ENCODE measurements at regions not wholly inside any gene's neighbourhood (a gene's known extent, or its start where the extent isn't known, plus 50 kb on each side); places are given as distances from the start of the nearest gene placed in this dataset.

DNA sequence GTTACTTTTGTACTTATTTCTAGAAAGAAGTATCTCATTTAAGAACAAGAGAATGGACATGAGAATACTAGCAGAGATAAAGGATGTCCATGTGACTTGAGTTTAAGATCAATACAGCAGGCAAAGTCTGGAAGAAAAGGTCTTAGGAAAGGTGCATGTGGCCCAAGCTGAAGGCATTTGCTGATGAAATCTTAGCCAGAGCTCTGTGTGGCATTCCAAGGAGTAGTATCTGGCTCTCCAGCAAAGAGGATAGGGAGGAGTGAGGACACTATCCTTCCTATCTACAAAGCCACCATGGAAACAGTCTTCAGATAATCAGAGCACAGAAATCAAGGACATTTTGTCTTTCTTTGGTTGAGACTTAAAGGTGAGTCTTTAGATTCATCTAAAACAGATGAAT, 244.1 kb upstream of the RGMB start:
- no TSS peak for BruUV-seq (replicated peaks)
- ChIA-PET CTCF (no interaction called here), POLR2A (no interaction called here)
- no peaks in the 10 kb centered on the region for H3K9me3 ChIP-seq
- TF ChIP-seq, protein P1, sequence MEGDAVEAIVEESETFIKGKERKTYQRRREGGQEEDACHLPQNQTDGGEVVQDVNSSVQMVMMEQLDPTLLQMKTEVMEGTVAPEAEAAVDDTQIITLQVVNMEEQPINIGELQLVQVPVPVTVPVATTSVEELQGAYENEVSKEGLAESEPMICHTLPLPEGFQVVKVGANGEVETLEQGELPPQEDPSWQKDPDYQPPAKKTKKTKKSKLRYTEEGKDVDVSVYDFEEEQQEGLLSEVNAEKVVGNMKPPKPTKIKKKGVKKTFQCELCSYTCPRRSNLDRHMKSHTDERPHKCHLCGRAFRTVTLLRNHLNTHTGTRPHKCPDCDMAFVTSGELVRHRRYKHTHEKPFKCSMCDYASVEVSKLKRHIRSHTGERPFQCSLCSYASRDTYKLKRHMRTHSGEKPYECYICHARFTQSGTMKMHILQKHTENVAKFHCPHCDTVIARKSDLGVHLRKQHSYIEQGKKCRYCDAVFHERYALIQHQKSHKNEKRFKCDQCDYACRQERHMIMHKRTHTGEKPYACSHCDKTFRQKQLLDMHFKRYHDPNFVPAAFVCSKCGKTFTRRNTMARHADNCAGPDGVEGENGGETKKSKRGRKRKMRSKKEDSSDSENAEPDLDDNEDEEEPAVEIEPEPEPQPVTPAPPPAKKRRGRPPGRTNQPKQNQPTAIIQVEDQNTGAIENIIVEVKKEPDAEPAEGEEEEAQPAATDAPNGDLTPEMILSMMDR (IDR thresholded peaks at IDR 0.05; ENCODE audit: insufficient read depth in 1 of 2, low read depth in 1 of 2, low read length in 1 of 2, severe bottlenecking in 1 of 2, unreplicated experiment in 1 of 2) = no peak
- H3K4me3 ChIP-seq (ENCODE audit: low read depth, low read length) = no peak overlapping the region
- H3K4me3 Mint-ChIP-seq (ENCODE audit: unreplicated experiment) = no peak overlapping the region
- intact Hi-C loops (cut with micrococcal nuclease; ENCODE audit: unreplicated experiment) = no loop called here
- H3K36me3 ChIP-seq (ENCODE audit: control insufficient read depth, insufficient read depth, low read length) = no peaks in the 10 kb centered on the region
- peaks cover 8% of the 10 kb centered on the region for H3K4me1 Mint-ChIP-seq (ENCODE audit: low read depth, unreplicated experiment)
- no peak for DNase-seq
- H3K27me3 Mint-ChIP-seq (ENCODE audit: insufficient read depth, unreplicated experiment) = no peaks in the 10 kb centered on the region
- H3K36me3 Mint-ChIP-seq (ENCODE audit: insufficient read depth, unreplicated experiment) = no peaks in the 10 kb centered on the region
- H3K27ac Mint-ChIP-seq (ENCODE audit: unreplicated experiment) = no peak overlapping the region
- no peaks in the 10 kb centered on the region for H3K9me3 Mint-ChIP-seq (ENCODE audit: unreplicated experiment)
- no peaks in the 10 kb centered on the region for H3K27me3 ChIP-seq (replicated peaks; ENCODE audit: control insufficient read depth, insufficient read depth, low read length)
- H3K4me1 ChIP-seq = no peaks in the 10 kb centered on the region

- Mint-ChIP-seq H3K4me1 (ENCODE audit: low read depth, unreplicated experiment) (peaks cover 8% of the 10 kb centered on the region), H3K27me3 (ENCODE audit: insufficient read depth, unreplicated experiment) (no peaks in the 10 kb centered on the region), H3K36me3 (ENCODE audit: insufficient read depth, unreplicated experiment) (no peaks in the 10 kb centered on the region), H3K27ac (ENCODE audit: unreplicated experiment) (no peak overlapping the region), H3K9me3 (ENCODE audit: unreplicated experiment) (no peaks in the 10 kb centered on the region), H3K4me3 (ENCODE audit: unreplicated experiment) (no peak overlapping the region)
- Histone ChIP-seq H3K36me3 (ENCODE audit: control insufficient read depth, insufficient read depth, low read length) (no peaks in the 10 kb centered on the region), H3K4me1 (no peaks in the 10 kb centered on the region), H3K4me3 (ENCODE audit: low read depth, low read length) (no peak overlapping the region), H3K27me3 (replicated peaks; ENCODE audit: control insufficient read depth, insufficient read depth, low read length) (no peaks in the 10 kb centered on the region), H3K9me3 (no peaks in the 10 kb centered on the region)
- POLR2A ChIA-PET = no interaction called here
- TF ChIP-seq, protein P1 (IDR thresholded peaks at IDR 0.05; ENCODE audit: insufficient read depth in 1 of 2, low read depth in 1 of 2, low read length in 1 of 2, severe bottlenecking in 1 of 2, unreplicated experiment in 1 of 2) = no peak
- CTCF ChIA-PET = no interaction called here
- intact Hi-C loops (cut with micrococcal nuclease; ENCODE audit: unreplicated experiment) = no loop called here
- no TSS peak for BruUV-seq (replicated peaks)
- DNase-seq = no peak
These were observed 243.2 kb upstream of the RGMB start for GRCh38 chr5:98530224-98530623.

GRCh38 chr5:98535901-98536300, 237.6 kb upstream of the RGMB start:
- Mint-ChIP-seq H3K36me3 (ENCODE audit: insufficient read depth, unreplicated experiment) (no peaks in the 10 kb centered on the region), H3K9me3 (ENCODE audit: unreplicated experiment) (peaks cover 5% of the 10 kb centered on the region), H3K4me3 (ENCODE audit: unreplicated experiment) (no peak overlapping the region), H3K4me1 (ENCODE audit: low read depth, unreplicated experiment) (no peaks in the 10 kb centered on the region), H3K27me3 (ENCODE audit: insufficient read depth, unreplicated experiment) (no peaks in the 10 kb centered on the region), H3K27ac (ENCODE audit: unreplicated experiment) (no peak overlapping the region)
- no peaks in the 10 kb centered on the region for H3K27me3 ChIP-seq (replicated peaks; ENCODE audit: control insufficient read depth, insufficient read depth, low read length)
- H3K9me3 ChIP-seq = no peaks in the 10 kb centered on the region
- intact Hi-C loops (cut with micrococcal nuclease; ENCODE audit: unreplicated experiment) = no loop called here
- H3K4me1 ChIP-seq = no peaks in the 10 kb centered on the region
- CTCF ChIA-PET = no interaction called here
- H3K4me3 ChIP-seq (ENCODE audit: low read depth, low read length) = no peak overlapping the region
- TF ChIP-seq, protein P1 (IDR thresholded peaks at IDR 0.05; ENCODE audit: insufficient read depth in 1 of 2, low read depth in 1 of 2, low read length in 1 of 2, severe bottlenecking in 1 of 2, unreplicated experiment in 1 of 2) = no peak
- BruUV-seq (replicated peaks) = no TSS peak
- no peaks in the 10 kb centered on the region for H3K36me3 ChIP-seq (ENCODE audit: control insufficient read depth, insufficient read depth, low read length)
- no peak for DNase-seq
- POLR2A ChIA-PET = no interaction called here
